ENCODE measurements at regions not wholly inside any gene's neighbourhood (a gene's known extent, or its start where the extent isn't known, plus 50 kb on each side); places are given as distances from the start of the nearest gene placed in this dataset.

DNA sequence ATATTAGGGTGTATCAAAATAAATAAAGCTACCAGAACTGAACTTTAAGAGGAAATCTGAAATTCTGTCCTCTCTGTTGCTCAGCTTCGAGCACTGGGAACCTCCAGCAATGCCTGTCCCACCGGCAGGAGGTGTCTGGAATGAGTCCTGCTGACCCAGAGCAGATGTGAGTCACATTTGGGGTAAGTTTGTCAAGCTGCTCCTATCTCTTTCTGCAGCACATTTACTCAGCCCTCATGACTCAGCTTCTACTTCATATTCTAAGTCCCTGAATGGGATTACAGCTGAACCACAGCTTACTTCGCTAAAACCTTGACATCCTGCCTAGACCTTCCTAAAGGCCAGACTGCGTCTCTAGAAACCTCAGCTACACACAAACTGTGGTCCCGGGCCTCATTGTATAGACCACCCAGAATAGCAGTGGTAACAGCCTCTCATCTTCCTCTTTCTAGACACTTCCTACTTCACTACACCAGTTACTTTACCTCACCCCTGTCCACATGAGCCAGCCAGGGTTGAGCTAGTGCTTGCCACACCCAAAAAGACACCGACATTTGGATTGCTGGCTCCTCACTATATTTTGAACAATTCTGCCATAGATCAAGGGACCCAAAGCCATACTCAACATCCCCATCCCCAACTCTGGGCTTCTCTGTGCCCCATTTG, 109.6 kb upstream of the TMCO5A start:
- TF ChIP-seq, protein P1, sequence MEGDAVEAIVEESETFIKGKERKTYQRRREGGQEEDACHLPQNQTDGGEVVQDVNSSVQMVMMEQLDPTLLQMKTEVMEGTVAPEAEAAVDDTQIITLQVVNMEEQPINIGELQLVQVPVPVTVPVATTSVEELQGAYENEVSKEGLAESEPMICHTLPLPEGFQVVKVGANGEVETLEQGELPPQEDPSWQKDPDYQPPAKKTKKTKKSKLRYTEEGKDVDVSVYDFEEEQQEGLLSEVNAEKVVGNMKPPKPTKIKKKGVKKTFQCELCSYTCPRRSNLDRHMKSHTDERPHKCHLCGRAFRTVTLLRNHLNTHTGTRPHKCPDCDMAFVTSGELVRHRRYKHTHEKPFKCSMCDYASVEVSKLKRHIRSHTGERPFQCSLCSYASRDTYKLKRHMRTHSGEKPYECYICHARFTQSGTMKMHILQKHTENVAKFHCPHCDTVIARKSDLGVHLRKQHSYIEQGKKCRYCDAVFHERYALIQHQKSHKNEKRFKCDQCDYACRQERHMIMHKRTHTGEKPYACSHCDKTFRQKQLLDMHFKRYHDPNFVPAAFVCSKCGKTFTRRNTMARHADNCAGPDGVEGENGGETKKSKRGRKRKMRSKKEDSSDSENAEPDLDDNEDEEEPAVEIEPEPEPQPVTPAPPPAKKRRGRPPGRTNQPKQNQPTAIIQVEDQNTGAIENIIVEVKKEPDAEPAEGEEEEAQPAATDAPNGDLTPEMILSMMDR (IDR thresholded peaks at IDR 0.05; ENCODE audit: low read length) = no peak
- no peak for TF ChIP-seq EZH2 (IDR thresholded peaks at IDR 0.05; ENCODE audit: borderline replicate concordance, low read length)
